Parathyroid adenoma (tissue), 2 donors: ENCODE measurements at regions not wholly inside any gene's neighbourhood (a gene's known extent, or its start where the extent isn't known, plus 50 kb on each side); places are given as distances from the start of the nearest gene placed in this dataset.
"Not testable (repeated sequence)": the region's sequence is repeated elsewhere in the genome, so short reads cannot be mapped to it uniquely, and the experiment has no call there.

Source experiments
- H2AFZ ChIP-seq: fragments of 300-600 bp; sonication (generic); one replicate; pipeline ENCODE4 v1.7.0; 2017; ENCODE audit warnings: antibody characterized with exemption, mild to moderate bottlenecking
- H3K27ac ChIP-seq: fragments of 300-600 bp; sonication (generic); one replicate; pipeline ENCODE4 v1.7.0; 2017
- H3K27me3 ChIP-seq: fragments of 300-600 bp; sonication (generic); one replicate; pipeline ENCODE4 v1.7.0; 2017; ENCODE audit warnings: low read length; ENCODE audit not compliant: control insufficient read depth, insufficient read depth
- H3K36me3 ChIP-seq: fragments of 300-600 bp; sonication (generic); one replicate; pipeline ENCODE4 v1.7.0; 2017; ENCODE audit warnings: low read length; ENCODE audit not compliant: control insufficient read depth, insufficient read depth
- H3K4me1 ChIP-seq: fragments of 300-600 bp; sonication (generic); one replicate; pipeline ENCODE4 v1.7.0; 2017; ENCODE audit warnings: control low read depth
- H3K4me2 ChIP-seq: fragments of 300-600 bp; sonication (generic); one replicate; pipeline ENCODE4 v1.7.0; 2017; ENCODE audit warnings: low read length
- H3K4me3 ChIP-seq: fragments of 300-600 bp; sonication (generic); one replicate; pipeline ENCODE4 v1.7.0; 2017; ENCODE audit warnings: low read depth, low read length
- H3K79me2 ChIP-seq: fragments of 300-600 bp; sonication (generic); one replicate; pipeline ENCODE4 v1.7.0; 2017; ENCODE audit warnings: control low read depth
- H3K9ac ChIP-seq: fragments of 300-600 bp; sonication (generic); one replicate; pipeline ENCODE4 v1.7.0; 2017; ENCODE audit warnings: mild to moderate bottlenecking
- H3K9me3 ChIP-seq: fragments of 300-600 bp; sonication (generic); one replicate; pipeline ENCODE4 v1.7.0; 2017; ENCODE audit warnings: low read length; ENCODE audit not compliant: control insufficient read depth
- CTCF ChIP-seq: fragments of 300-600 bp; sonication (generic); IDR thresholded peaks from one replicate; pipeline ENCODE4 v1.7.0; 2017; ENCODE audit warnings: antibody characterized with exemption, mild to moderate bottlenecking
- donor health status: primary hyperparathyroidism.

- Histone ChIP-seq H2AFZ (no peak overlapping the region), H3K36me3 (no peaks in the 10 kb centered on the region), H3K27me3 (no peaks in the 10 kb centered on the region), H3K27ac (no peak overlapping the region), H3K9me3 (no peaks in the 10 kb centered on the region), H3K4me1 (no peaks in the 10 kb centered on the region), H3K9ac (no peak overlapping the region), H3K4me2 (no peak overlapping the region), H3K79me2 (no peaks in the 10 kb centered on the region), H3K4me3 (no peak overlapping the region)
- TF ChIP-seq CTCF, result no peak
These were observed 69.1 kb upstream of the KLF14 start for GRCh38 chr7:130803127-130803526.

GRCh38 chr7:130804220-130804619 lies 70.2 kb upstream of the KLF14 start:
- Histone ChIP-seq H3K27me3 (no peaks in the 10 kb centered on the region), H3K36me3 (no peaks in the 10 kb centered on the region), H3K9ac (no peak overlapping the region), H3K27ac (no peak overlapping the region), H3K9me3 (no peaks in the 10 kb centered on the region), H2AFZ (no peak overlapping the region), H3K4me2 (no peak overlapping the region), H3K4me1 (no peaks in the 10 kb centered on the region), H3K4me3 (no peak overlapping the region), H3K79me2 (no peaks in the 10 kb centered on the region)
- TF ChIP-seq CTCF, result no peak

GRCh38 chr7:130812819-130813218 lies 78.8 kb upstream of the KLF14 start:
- not testable (repeated sequence) for H3K4me2 ChIP-seq, H3K27me3 ChIP-seq, H2AFZ ChIP-seq, H3K27ac ChIP-seq, H3K36me3 ChIP-seq, H3K9ac ChIP-seq, H3K9me3 ChIP-seq, H3K4me3 ChIP-seq, H3K4me1 ChIP-seq, H3K79me2 ChIP-seq

- Histone ChIP-seq H3K9me3 (no peaks in the 10 kb centered on the region), H3K4me1 (no peaks in the 10 kb centered on the region), H3K4me2 (no peak overlapping the region), H3K27ac (no peak overlapping the region), H3K27me3 (no peaks in the 10 kb centered on the region), H3K4me3 (no peak overlapping the region), H3K36me3 (no peaks in the 10 kb centered on the region), H3K79me2 (no peaks in the 10 kb centered on the region), H3K9ac (no peak overlapping the region), H2AFZ (no peak overlapping the region)
- TF ChIP-seq CTCF, result no peak
These were observed 80.8 kb upstream of the KLF14 start for GRCh38 chr7:130814778-130815335.

GRCh38 chr7:130818056-130818455 lies 84.0 kb upstream of the KLF14 start:
- no peaks in the 10 kb centered on the region for H3K36me3 ChIP-seq
- H3K4me2 ChIP-seq, result no peak overlapping the region
- no peaks in the 10 kb centered on the region for H3K4me1 ChIP-seq
- no peak overlapping the region for H3K9ac ChIP-seq
- no peak overlapping the region for H2AFZ ChIP-seq
- H3K27me3 ChIP-seq, result no peaks in the 10 kb centered on the region
- no peak overlapping the region for H3K4me3 ChIP-seq
- no peak overlapping the region for H3K27ac ChIP-seq
- no peaks in the 10 kb centered on the region for H3K79me2 ChIP-seq
- TF ChIP-seq CTCF, result no peak
- no peaks in the 10 kb centered on the region for H3K9me3 ChIP-seq
